BE2C (cell line): ENCODE measurements at regions not wholly inside any gene's neighbourhood (a gene's known extent, or its start where the extent isn't known, plus 50 kb on each side); places are given as distances from the start of the nearest gene placed in this dataset.

Experiments used
- DNase-seq: peaks from one replicate; pipeline ENCODE4 v3.0.0-alpha.2; 2020
- H3K27me3 ChIP-seq: fragments of 250-450 bp; sonication (Bioruptor Pico); 2 replicates; pipeline ENCODE4 v1.5.1; 2020; ENCODE audit warnings: mild to moderate bottlenecking
- H3K36me3 ChIP-seq: fragments of 250-450 bp; sonication (Bioruptor Pico); 2 replicates; pipeline ENCODE4 v1.5.1; 2020; ENCODE audit warnings: mild to moderate bottlenecking
- H3K4me1 ChIP-seq: fragments of 250-450 bp; sonication (Bioruptor Pico); 2 replicates; pipeline ENCODE4 v1.5.1; 2020
- H3K4me3 ChIP-seq: 2 replicates; pipeline ENCODE4 v1.5.1; 2011; ENCODE audit warnings: low read depth, low read length
- H3K9me3 ChIP-seq: fragments of 250-450 bp; sonication (Bioruptor Pico); 2 replicates; pipeline ENCODE4 v1.5.1; 2020
- CTCF ChIP-seq: IDR thresholded peaks from 2 replicates; pipeline ENCODE4 v1.5.1; 2012; ENCODE audit warnings: mild to moderate bottlenecking, low read depth, low read length

GRCh38 chr1:208653426-208653825 is 409.2 kb upstream of the PLXNA2 start:
- Histone ChIP-seq H3K9me3 (no peaks in the 10 kb centered on the region), H3K4me3 (no peak overlapping the region), H3K4me1 (peaks cover 5% of the 10 kb centered on the region), H3K27me3 (no peaks in the 10 kb centered on the region), H3K36me3 (no peaks in the 10 kb centered on the region)
- DNase-seq = no peak
- TF ChIP-seq CTCF = no peak

GRCh38 chr1:208654241-208654640 is 410.1 kb upstream of the PLXNA2 start:
- Histone ChIP-seq H3K4me3 (no peak overlapping the region), H3K36me3 (no peaks in the 10 kb centered on the region), H3K4me1 (peaks cover 5% of the 10 kb centered on the region), H3K9me3 (no peaks in the 10 kb centered on the region), H3K27me3 (no peaks in the 10 kb centered on the region)
- peak; percentile 23 for DNase-seq
- peak; percentile 67 for TF ChIP-seq CTCF

- DNase-seq = no peak
- no peak for TF ChIP-seq CTCF
- no peaks in the 10 kb centered on the region for H3K27me3 ChIP-seq
- H3K36me3 ChIP-seq = no peaks in the 10 kb centered on the region
- no peak overlapping the region for H3K4me3 ChIP-seq
- H3K4me1 ChIP-seq = no peaks in the 10 kb centered on the region
- no peaks in the 10 kb centered on the region for H3K9me3 ChIP-seq
Observed at GRCh38 chr1:208665936-208666335, 421.8 kb upstream of the PLXNA2 start.

- Histone ChIP-seq H3K27me3 (no peaks in the 10 kb centered on the region), H3K4me3 (no peak overlapping the region), H3K9me3 (no peaks in the 10 kb centered on the region), H3K36me3 (no peaks in the 10 kb centered on the region), H3K4me1 (no peaks in the 10 kb centered on the region)
- no peak for TF ChIP-seq CTCF
- DNase-seq = no peak
Observed at GRCh38 chr1:208668991-208669390, 424.8 kb upstream of the PLXNA2 start.

GRCh38 chr1:208670778-208671177 is 426.6 kb upstream of the PLXNA2 start:
- Histone ChIP-seq H3K4me1 (no peaks in the 10 kb centered on the region), H3K27me3 (no peaks in the 10 kb centered on the region), H3K9me3 (no peaks in the 10 kb centered on the region), H3K4me3 (no peak overlapping the region), H3K36me3 (no peaks in the 10 kb centered on the region)
- TF ChIP-seq CTCF = no peak
- no peak for DNase-seq

GRCh38 chr1:208681878-208682663 is 437.9 kb upstream of the PLXNA2 start:
- Histone ChIP-seq H3K36me3 (no peaks in the 10 kb centered on the region), H3K4me3 (no peak overlapping the region), H3K4me1 (0 out of 2 replicates have a peak, but pooled peaks cover 6% of the 10 kb centered on the region), H3K27me3 (no peaks in the 10 kb centered on the region), H3K9me3 (no peaks in the 10 kb centered on the region)
- no peak for TF ChIP-seq CTCF
- no peak for DNase-seq
